Non-pigmented ciliary epithelial cell (primary cell): ENCODE measurements at regions not wholly inside any gene's neighbourhood (a gene's known extent, or its start where the extent isn't known, plus 50 kb on each side); places are given as distances from the start of the nearest gene placed in this dataset.
"Not testable (repeated sequence)": the region's sequence is repeated elsewhere in the genome, so short reads cannot be mapped to it uniquely, and the experiment has no call there.

Experiments
- DNase-seq: peaks from one replicate; pipeline ENCODE4 v3.0.0-alpha.2; 2010; ENCODE audit warnings: low read depth

DNA sequence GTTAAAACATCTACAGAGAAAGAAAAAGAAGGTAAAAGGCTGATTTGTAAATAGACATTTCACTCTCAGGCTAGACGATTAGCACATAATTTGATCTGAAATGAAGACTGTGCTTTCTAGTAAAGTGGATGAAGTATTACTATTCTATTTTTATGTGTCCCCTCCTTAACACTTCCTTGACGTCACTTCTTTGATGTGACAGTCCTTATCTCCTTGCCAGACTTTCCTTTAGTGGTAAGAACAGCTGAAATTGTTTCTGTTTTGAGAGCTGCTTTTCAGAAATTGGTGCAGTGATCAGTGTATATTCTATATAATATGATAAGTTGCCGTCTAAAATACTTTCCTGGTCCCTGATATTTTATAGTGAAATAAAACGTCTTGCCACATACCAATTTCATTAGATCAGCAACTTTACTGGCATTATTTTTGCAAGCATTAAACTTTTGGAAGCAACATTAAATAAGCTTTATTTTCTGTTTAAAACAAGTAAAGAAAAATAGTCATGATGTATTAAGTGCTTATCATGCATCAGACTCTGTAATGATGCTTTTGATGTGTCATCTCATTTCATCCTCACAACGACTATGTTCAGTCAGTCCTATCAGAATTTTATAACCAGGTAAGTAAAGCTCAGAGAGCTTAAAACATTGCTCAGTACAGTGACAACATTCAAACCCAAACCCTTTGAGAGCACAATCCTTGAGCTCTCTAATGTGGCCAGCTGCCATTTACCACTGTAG is 210.3 kb upstream of the PCDH9 start:
- no peak for DNase-seq

DNA sequence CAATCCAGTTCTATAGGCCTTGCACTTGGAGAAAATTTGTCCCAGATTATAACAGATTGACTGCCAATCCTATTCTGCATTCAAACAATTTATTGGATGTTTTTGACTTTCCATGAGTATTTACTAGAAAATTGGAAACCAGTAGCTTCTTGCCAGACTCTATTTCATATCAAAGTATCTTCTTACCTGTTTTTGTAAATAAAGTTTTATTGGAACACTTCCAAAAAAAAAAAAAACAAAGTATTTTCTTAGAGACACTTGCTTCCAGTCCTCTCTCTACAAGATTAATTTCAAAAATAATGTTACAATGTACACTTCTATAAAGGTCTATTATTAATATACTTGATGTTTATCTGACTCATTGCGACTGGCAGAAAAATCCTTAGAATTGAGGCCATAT is 209.2 kb upstream of the PCDH9 start:
- no peak for DNase-seq

DNA sequence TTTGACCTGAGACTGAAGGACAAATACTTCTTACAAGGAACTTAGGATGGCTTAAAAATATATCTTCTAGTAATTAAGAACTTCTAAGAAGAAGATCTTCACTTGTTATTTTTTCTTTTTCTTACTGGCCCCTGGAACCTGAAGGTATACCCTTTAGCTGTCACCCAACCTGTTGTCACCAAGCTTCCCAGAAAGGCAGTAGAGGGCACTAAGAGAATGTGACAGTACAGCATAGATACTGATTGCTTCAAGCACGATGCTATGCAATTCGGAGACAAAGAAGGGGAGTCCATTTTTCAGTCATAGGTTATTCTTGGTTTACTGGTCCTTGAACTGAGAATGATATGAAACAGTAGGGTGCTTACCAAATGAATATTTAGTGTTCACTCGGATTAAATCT is 208.3 kb upstream of the PCDH9 start:
- no peak for DNase-seq

DNA sequence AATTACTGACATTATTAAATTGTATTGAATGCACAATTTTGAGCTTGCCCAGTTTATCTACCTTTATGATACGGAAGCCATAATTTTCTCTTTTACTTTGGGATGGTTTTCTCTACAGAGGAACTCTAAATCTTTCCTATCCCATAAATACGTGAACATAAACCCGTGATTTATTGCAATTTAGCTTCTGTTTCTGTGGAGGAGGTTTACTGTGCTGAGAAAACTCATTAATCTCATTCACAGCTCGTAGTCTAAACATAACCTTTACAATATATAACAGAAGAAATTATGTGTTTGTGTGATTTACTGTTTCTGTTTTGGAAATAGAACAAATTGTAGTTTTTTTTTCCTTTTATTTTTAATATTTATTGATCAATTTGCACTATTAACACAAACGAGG is 207.1 kb upstream of the PCDH9 start:
- no peak for DNase-seq

DNA sequence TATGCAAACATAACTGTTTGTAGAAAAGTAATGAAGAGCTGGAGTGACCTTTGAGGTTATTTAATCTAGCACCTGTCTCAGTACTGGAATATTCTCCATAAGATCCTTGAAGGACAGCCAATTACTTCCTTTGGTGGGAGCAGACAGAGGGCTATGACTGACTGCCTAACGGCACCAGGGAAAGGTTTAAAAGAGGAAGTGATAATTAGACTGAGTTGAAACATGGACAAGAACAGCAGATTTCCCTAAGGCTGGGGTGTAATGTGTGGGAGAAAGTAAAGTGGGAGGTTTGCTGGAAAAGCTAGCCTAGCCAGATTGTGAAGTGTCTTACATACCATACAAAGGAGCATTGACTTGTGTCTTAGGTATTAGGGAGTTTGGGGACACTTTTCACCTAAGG is 191.3 kb upstream of the PCDH9 start:
- DNase-seq, result no peak

DNA sequence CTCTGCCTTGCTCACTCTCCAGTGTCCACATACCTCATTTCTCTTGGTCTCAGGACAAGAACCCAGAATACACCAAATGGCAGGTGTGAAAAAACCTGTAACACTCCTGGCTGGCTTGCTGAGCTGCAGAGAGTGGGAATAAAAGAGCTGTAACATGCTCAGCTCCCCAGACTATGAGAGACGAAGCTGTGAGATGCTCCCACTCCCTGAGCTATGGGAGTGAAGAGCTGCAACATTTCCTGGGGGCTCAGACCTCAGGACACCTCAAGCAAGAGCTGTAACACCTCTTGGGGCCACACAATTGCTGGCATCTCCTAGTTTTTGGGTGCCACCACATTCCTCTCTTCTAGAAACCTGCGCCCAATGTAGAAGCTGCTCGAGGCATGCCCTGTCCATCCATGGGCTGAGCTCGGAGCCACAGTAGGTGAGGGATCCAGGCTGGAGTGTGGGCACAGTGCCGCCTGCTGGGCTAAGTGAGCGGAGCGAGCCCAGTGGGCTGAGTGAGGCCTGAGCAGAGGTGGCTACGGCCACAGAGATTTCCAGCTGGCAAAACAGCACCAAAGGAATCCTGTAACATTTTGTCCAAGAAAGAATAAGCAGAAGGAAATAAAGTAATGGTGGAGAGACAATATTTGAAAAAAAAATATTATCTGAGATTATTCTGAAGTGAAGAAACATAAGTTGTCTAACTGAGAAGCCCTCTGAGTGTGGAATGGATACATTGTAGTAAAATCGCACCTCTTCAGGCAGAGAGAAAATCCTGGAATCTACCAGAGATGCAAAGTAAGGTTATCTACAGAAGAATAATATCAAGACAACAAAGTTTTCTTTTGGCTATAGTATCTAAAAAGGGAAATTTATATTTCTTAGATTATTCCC is 186.2 kb upstream of the PCDH9 start:
- DNase-seq, result no peak

DNA sequence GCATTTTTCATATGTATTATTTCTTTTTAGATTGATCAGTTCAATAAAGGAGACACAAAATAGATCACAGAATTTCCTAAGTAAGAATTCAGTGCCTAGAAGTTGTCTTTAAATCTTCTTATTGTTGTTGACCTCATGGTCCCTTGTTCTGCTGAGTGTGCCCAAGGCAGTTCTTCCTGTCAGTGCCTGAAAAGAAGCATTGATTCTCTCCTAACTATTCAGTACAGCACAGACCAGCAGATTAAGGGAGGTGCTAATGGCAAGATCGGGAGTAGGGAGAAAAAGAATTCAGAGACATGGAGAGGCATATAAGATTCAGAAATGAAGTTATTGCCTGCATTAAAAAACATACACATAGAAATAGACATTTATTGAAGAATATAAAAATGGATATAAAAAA is 180.5 kb upstream of the PCDH9 start:
- no peak for DNase-seq

DNA sequence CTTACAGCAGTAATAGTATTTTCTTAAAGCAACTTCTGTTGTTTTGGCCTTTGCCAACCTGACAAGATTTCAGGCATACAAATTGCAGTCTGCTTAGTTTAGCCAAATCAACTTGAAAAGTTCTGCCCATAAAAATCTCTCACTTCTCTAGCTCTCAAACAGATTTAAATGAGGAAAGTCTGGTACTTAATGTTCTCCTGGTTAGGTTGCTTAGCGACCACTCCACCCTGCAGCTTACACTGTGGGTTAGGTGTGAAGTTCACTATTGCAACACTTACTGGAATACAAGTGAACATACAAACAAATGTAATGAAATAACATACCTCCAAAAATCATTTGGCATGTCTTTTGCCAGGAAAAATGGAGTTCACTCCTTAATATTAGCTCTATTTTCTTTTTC is 178.7 kb upstream of the PCDH9 start:
- DNase-seq, result no peak

DNA sequence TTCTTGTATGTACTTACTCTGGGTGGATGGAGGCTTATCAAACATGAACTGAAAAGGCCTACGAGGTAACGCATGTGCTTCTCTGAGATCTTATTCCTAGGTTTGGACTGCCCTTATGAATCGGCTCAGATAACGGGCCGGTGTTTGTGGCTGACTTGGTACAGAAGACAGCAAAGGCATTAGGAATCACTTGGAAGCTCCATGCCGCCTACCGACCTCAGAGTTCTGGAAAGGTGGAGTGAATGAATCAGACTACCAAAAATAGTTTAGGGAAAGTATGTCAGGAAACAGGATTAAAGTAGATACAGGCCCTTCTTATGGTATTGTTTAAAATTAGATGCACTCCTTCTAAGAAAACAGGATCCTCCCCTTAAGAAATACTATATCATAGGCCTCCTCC is 172.4 kb upstream of the PCDH9 start:
- no peak for DNase-seq

DNA sequence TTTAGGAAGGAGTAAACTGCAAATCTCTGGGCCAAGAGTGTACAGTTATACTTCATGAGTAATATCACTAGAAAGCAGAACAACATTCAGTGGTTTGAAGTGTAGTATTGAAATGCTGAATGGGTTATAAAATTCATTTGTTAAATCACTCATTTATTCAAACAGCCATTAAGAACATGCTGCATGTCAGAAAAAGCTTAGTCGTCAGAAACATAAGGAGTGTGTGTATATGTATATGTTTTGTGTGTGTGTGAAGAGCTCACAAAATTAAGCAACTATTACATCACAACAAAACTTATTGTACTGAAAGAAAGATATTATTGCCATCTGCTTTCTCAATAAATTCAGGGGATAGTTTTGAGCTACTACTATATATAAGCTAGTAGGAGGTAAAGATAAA is 165.4 kb upstream of the PCDH9 start:
- no peak for DNase-seq

DNA sequence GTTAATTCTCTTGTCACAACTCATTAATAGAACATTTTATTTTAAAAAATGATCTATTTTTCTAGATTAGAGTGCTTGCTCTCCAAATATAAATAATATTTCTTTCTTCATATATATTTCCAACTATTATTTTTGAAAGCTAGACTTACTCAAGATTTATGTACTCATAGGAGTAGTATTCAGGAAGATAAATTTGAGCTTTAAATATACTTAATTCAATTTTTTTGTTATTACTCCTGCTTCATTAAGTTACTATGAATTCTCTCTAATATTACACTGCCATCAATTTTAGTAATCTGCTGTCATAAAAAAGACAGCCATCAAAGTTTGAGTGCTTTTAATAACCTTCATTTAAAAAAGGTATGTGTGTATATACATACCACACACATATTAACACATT is 161.9 kb upstream of the PCDH9 start:
- DNase-seq, result no peak

DNA sequence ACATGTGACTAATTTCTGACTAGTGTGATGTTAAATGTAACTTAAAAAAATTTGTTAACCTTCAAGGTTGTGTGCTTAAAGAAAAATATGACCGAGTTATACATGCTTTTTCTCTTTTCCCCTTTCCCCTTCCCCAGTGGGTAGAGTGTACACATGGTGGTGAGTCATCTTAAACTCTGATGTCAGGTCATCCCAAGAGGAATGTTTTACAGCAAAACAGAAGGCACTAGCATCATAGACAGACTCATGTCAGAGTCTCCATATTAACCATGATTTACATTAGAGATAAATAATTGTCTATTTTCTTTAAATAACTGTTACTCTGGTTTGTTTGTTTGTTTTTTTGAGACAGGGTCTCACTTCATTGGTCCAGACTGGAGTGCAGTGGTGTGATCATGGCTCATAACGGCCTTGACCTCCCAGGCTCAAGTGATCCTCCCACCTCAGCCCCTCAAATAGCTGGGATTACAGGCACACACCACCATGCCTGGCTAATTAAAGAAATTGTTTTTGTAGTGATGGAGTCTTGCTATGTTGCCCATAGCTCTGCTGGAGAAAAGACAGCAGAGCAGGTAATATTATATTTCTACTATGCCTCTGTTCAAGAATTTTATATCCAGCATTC is 160.4 kb upstream of the PCDH9 start:
- DNase-seq, result no peak

DNA sequence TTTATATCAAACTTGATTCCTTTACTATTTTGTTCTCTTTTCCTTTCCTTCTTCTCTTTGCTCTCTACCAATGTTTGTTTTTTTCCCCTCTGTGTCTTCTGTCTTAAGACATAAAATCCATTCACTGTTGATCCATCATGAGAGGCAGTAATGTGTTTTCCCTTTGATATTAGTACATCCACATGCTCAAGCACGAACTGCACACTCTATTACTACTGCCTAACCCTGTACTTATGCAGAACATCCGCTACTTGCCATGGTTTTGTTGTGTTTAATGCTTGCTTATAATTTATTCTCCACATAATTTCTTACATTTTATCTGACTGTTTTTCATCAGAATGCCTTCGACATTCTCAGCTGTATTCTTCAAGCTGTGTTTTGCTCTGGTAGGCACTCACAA is 159.0 kb upstream of the PCDH9 start:
- no peak for DNase-seq

DNA sequence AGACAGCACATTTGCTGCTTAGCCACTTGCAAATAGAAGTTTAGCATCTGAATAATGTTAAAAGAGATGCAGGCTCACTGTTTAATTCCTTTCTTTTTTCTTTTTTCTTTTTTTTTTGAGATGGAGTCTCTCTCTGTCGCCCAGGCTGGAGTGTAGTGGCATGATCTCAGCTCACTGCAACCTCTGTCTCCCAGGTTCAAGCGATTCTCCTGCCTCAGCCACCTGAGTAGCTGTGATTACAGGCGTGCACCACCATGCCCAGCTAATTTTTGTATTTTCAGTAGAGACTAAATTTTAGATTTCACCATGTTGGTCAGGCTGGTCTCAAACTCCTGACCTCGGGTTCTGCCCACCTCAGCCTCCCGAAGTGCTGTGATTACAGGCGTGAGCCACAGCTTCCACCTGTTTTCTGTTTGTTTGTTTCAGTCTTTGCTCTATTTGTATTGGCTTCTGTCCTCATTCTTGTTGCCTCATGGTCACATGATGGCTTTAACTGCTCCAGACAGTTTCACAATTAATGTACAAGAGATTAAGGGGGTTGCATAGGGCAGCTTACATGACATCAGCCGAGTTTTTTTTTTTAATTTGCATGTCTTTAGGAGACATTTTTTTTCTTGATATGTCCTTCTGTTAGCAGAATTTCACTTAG is 153.1 kb upstream of the PCDH9 start:
- DNase-seq, result not testable (repeated sequence)

DNA sequence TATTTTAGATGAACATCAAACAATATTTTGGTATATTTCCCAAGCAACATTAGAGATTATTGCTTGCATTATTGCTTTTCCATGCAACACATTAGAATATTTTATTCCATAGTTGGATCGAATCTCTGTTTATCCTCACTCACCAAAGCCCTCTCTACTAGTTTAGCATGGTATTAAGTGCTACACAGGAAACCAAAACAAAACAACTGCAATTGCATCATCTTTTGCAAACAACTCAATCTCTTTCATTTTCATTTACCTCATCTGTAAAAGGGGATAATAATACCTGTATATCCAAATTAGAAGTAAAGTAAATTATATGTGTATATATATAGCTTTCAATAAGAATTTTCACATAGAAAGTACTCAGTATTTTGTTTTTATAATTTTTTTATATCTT is 147.8 kb upstream of the PCDH9 start:
- DNase-seq, result no peak

DNA sequence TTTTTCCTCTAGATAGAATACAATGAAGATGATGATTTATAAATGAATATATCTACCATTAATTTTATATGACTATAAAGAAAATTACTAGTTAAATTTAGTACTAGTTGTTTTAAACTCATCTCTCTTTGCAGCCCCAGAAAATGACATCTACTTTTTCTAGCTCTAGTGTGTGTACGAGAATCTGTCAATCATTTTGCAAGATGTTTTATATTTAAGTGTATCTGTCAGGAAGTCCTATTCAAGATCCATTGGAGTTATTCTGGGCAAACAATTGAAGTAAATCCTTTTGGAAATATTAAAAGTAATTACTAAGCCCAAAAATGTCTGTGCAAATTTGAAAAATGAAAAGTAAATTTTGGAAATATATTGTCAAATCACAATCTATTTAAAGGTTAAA is 144.3 kb upstream of the PCDH9 start:
- DNase-seq, result no peak

DNA sequence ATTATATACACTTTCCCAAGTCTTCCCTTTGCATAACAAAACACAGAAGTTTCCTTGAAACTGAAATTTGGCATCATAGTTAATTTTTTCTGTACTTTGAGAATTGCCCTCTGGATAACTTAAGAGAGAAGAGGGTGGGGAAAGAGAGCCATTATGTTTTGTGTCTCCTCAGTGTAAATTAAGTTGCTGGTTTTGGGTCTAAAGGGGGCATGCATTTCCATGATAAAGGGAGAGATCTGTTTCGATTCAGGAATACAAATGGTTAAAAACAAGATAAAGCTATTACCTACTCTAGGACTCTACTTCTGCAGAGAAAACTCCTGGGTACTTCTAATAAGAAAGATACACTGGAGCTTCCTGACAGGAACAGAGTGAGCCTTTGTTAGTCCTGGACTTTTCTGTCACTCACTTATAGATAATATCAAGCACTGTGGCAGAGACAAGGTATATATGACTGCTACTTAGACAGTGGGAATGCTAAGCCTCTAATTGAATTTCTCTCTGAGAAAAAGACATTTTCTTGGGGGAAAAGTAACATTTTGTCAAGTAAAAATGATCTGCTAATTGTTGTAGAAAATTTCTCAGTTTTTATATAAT is 142.8 kb upstream of the PCDH9 start:
- no peak for DNase-seq

DNA sequence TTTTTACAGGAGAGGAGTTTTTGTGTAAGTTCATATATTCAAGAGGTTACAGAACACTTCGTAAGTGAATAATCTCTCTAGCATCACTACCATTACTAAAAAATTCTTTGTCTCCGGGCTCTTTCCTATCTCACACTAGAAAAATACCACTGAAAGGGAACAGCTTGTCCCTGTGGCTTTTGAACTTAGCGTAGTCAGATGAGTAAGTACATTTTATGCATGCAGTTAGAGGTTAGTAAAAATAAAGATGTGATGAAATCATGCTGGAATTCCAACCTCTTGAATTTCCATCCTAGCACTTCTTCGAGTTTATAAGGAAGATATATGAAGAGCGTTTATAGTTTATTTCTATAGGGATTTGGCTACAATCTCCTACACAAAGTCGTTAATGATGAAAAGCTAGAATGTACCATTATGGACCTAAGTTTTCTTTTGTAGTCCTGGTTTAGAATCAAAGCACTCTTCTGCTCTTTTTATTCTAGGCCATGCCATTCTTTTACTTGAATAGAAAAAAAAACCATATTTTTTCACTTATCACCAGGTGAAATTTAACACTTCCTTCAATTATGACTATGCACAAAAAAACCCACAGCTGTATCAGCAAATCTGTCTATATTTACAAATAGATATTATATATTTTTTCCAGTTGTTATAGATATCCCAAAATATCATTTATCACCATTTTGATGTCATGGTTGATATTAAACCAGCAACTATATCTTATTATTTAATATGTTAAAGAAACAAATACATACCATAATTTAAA is 139.9 kb upstream of the PCDH9 start:
- peak; percentile 93 for DNase-seq

DNA sequence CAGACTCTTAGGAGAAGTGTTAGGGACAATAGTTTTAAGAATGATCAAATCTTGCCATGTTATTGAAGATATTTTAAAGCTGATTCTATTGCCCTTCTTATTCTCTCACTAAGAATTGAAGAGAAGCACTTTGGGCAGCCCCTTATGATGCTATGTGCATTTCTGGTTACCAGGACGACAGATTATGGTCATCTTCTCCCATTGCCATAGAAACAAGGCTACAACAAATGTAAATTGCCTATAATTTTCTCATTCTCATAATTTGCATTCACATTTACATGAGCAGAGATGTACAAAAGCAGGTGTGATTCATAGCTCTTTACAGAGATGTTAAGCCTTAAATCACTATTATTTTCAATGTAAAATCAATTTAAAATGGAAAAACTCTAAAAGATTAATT is 137.3 kb upstream of the PCDH9 start:
- no peak for DNase-seq

DNA sequence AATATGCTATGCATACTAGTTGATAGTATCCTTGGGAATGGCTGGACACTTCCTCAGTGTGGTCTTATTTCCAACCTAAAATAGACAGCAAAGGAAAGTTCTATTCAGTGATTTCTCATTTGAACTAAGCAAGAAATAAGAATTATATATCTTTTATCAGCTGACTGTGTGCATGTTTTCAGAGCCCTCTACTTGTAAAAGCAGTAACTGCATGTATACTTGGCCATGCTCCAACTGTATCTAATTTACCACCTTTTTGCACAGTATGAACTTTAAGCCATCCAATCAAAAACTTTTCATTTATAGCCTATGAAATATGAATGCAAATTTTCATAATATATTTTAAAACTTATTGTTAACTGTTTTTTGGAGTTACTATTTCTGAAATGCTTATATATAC is 136.4 kb upstream of the PCDH9 start:
- no peak for DNase-seq

DNA sequence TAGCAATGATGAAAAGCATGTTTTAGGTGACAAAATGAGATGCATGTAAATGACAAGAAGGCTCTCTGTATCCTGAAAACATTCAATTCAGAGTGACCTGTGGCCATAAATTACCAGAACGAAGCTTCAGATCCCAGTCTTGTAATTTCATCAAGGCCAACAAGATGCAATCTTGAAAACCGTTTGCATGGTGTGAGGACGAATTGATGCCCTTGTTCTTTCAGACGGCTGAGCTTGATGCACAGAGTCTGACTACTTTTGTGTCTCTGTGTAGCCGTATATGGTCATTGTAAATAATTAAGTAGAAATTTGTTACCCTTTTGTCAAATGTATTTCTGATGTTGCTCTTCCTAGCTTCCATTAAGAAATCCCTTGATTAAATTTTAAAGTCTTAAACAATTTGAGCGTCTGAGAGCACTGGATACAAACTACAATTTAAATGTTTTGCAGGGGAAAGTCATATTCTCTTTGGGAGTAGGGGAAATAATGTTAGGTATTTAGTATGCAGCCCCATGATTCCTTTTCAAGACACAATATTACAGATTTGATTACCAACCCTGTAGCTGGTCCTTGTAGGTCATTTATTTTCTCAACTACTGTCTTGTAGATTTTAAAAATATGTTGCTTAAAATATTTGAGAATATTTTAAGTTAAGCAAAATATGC is 125.8 kb upstream of the PCDH9 start:
- DNase-seq, result no peak
